Raji (cell line): ENCODE measurements at regions not wholly inside any gene's neighbourhood (a gene's known extent, or its start where the extent isn't known, plus 50 kb on each side); places are given as distances from the start of the nearest gene placed in this dataset.

Experiments
- POLR2A ChIP-seq: IDR thresholded peaks from 2 replicates; pipeline ENCODE4 v1.6.1; 2011; ENCODE audit warnings: low read depth, low read length, control low read depth; ENCODE audit not compliant: insufficient read depth

GRCh38 chr2:58923869-58924268, 682.7 kb upstream of the FANCL start:
- TF ChIP-seq POLR2A = no peak

GRCh38 chr2:58922245-58922644, 681.1 kb upstream of the FANCL start:
- no peak for TF ChIP-seq POLR2A

- no peak for TF ChIP-seq POLR2A
Observed at GRCh38 chr2:58921676-58922075, 680.6 kb upstream of the FANCL start.

GRCh38 chr2:58920001-58920400, 678.9 kb upstream of the FANCL start:
- no peak for TF ChIP-seq POLR2A

GRCh38 chr2:58919316-58919715, 678.2 kb upstream of the FANCL start:
- no peak for TF ChIP-seq POLR2A

GRCh38 chr2:58918141-58918540, 677.0 kb upstream of the FANCL start:
- TF ChIP-seq POLR2A = no peak

- TF ChIP-seq POLR2A = no peak
Observed at GRCh38 chr2:58917596-58917995, 676.5 kb upstream of the FANCL start.

- no peak for TF ChIP-seq POLR2A
Observed at GRCh38 chr2:58916063-58916462, 674.9 kb upstream of the FANCL start.

GRCh38 chr2:58914733-58915505, 673.8 kb upstream of the FANCL start:
- no peak for TF ChIP-seq POLR2A

- TF ChIP-seq POLR2A = no peak
Observed at GRCh38 chr2:58913082-58913726, 672.1 kb upstream of the FANCL start.

GRCh38 chr2:58911877-58912276, 670.8 kb upstream of the FANCL start:
- TF ChIP-seq POLR2A = no peak

- TF ChIP-seq POLR2A = no peak
Observed at GRCh38 chr2:58908501-58909154, 667.5 kb upstream of the FANCL start.

GRCh38 chr2:58907644-58908043, 666.5 kb upstream of the FANCL start:
- no peak for TF ChIP-seq POLR2A

- no peak for TF ChIP-seq POLR2A
Observed at GRCh38 chr2:58906081-58906645, 665.0 kb upstream of the FANCL start.

- no peak for TF ChIP-seq POLR2A
Observed at GRCh38 chr2:58904095-58904494, 663.0 kb upstream of the FANCL start.

- TF ChIP-seq POLR2A = no peak
Observed at GRCh38 chr2:58903427-58903826, 662.3 kb upstream of the FANCL start.
